DND-41 (cell line): ENCODE measurements at regions not wholly inside any gene's neighbourhood (a gene's known extent, or its start where the extent isn't known, plus 50 kb on each side); places are given as distances from the start of the nearest gene placed in this dataset.

Experiments used
- ATAC-seq: fragments of 200-7000 bp; cut with Tn5 transposase; 3 replicates; pipeline ENCODE4 v1.9.1; 2021; ENCODE audit warnings: low read depth; ENCODE audit not compliant: insufficient read depth
- DNase-seq: peaks from one replicate; pipeline ENCODE4 v3.0.0-alpha.2; 2020
- H2AFZ ChIP-seq: 2 replicates; pipeline ENCODE4 v1.6.0; 2012; ENCODE audit warnings: low read depth, low read length
- H3K27ac ChIP-seq: 2 replicates; pipeline ENCODE4 v1.5.1; 2012; ENCODE audit warnings: low read length, inconsistent platforms
- H3K27me3 ChIP-seq: fragments of 200-600 bp; sonication (generic); 2 replicates; pipeline ENCODE4 v1.6.0; 2012; ENCODE audit warnings: low read length, mild to moderate bottlenecking, inconsistent platforms; ENCODE audit not compliant: insufficient read depth, poor library complexity
- H3K36me3 ChIP-seq: 2 replicates; pipeline ENCODE4 v1.5.1; 2012; ENCODE audit warnings: low read length, inconsistent platforms; ENCODE audit not compliant: insufficient read depth
- H3K4me1 ChIP-seq: 2 replicates; pipeline ENCODE4 v1.5.1; 2012; ENCODE audit warnings: mild to moderate bottlenecking, low read length; ENCODE audit not compliant: insufficient read depth
- H3K4me2 ChIP-seq: 2 replicates; pipeline ENCODE4 v1.6.0; 2012; ENCODE audit warnings: mild to moderate bottlenecking, moderate library complexity, low read length, inconsistent platforms; ENCODE audit not compliant: insufficient read depth
- H3K4me3 ChIP-seq, 2 experiments: fragments of 200-600 bp in 1 of 2; shearing (Covaris generic) in 1 of 2; 2 replicates each; pipeline ENCODE4 v1.5.1; 2012 to 2016; ENCODE audit warnings: inconsistent platforms in 2 of 2, low read length in 2 of 2, mild to moderate bottlenecking in 2 of 2, low read depth in 1 of 2, moderate library complexity in 1 of 2
- H3K79me2 ChIP-seq: 2 replicates; pipeline ENCODE4 v1.6.0; 2012; ENCODE audit warnings: low read length, inconsistent platforms; ENCODE audit not compliant: insufficient read depth
- H3K9ac ChIP-seq: 2 replicates; pipeline ENCODE4 v1.6.0; 2012; ENCODE audit warnings: low read depth, mild to moderate bottlenecking, inconsistent platforms, low read length, moderate library complexity
- H3K9me3 ChIP-seq: 2 replicates; pipeline ENCODE4 v1.5.1; 2012; ENCODE audit warnings: low read length, moderate library complexity, mild to moderate bottlenecking, inconsistent platforms; ENCODE audit not compliant: insufficient read depth, severe bottlenecking
- H4K20me1 ChIP-seq: 2 replicates; pipeline ENCODE4 v1.6.0; 2012; ENCODE audit warnings: low read length; ENCODE audit not compliant: insufficient read depth
- CTCF ChIP-seq: IDR thresholded peaks from 2 replicates; pipeline ENCODE4 v1.5.1; 2012; ENCODE audit warnings: borderline replicate concordance, low read length, moderate library complexity, mild to moderate bottlenecking; ENCODE audit not compliant: poor library complexity, severe bottlenecking; ENCODE audit errors: extremely low read depth
- EZH2 ChIP-seq: IDR thresholded peaks from 3 replicates; pipeline ENCODE4 v1.6.1; 2012; ENCODE audit warnings: borderline replicate concordance, low read depth, mild to moderate bottlenecking, moderate library complexity, low read length, inconsistent platforms; ENCODE audit not compliant: severe bottlenecking

- TF ChIP-seq CTCF: no peak
- no peak for TF ChIP-seq EZH2
- ATAC-seq: no peak
- no peaks in the 10 kb centered on the region for H3K4me1 ChIP-seq
These were observed 98.1 kb upstream of the DOCK1 start for GRCh38 chr10:126806991-126807702.

GRCh38 chr10:126808103-126808502, 97.1 kb upstream of the DOCK1 start:
- ATAC-seq: no peak

More at GRCh38 chr10:126806991-126807702, 98.1 kb upstream of the DOCK1 start:
- H3K27ac ChIP-seq: no peak overlapping the region
- H2AFZ ChIP-seq: no peak overlapping the region
- no peak overlapping the region for H3K4me2 ChIP-seq
- no peaks in the 10 kb centered on the region for H3K36me3 ChIP-seq
- no peaks in the 10 kb centered on the region for H3K27me3 ChIP-seq
- no peak for DNase-seq
- H3K9ac ChIP-seq: no peak overlapping the region
- H4K20me1 ChIP-seq: no peaks in the 10 kb centered on the region
- peaks cover 9% of the 10 kb centered on the region for H3K9me3 ChIP-seq
- no peak overlapping the region for H3K4me3 ChIP-seq
- no peaks in the 10 kb centered on the region for H3K79me2 ChIP-seq

GRCh38 chr10:126813432-126813831, 91.8 kb upstream of the DOCK1 start:
- Histone ChIP-seq H3K9me3 (peaks cover 9% of the 10 kb centered on the region), H2AFZ (no peak overlapping the region), H3K4me2 (no peak overlapping the region), H3K27me3 (no peaks in the 10 kb centered on the region), H4K20me1 (no peaks in the 10 kb centered on the region), H3K4me3 (no peak overlapping the region), H3K27ac (no peak overlapping the region), H3K79me2 (no peaks in the 10 kb centered on the region), H3K4me1 (no peaks in the 10 kb centered on the region), H3K36me3 (no peaks in the 10 kb centered on the region), H3K9ac (no peak overlapping the region)
- ATAC-seq (no peak), DNase-seq (no peak)
- TF ChIP-seq CTCF (no peak), EZH2 (no peak)

More at GRCh38 chr10:126808103-126808502, 97.1 kb upstream of the DOCK1 start:
- H3K27me3 ChIP-seq: no peaks in the 10 kb centered on the region
- no peaks in the 10 kb centered on the region for H3K4me1 ChIP-seq
- DNase-seq: no peak
- no peak for TF ChIP-seq CTCF
- TF ChIP-seq EZH2: no peak
- no peak overlapping the region for H2AFZ ChIP-seq
- no peak overlapping the region for H3K9ac ChIP-seq
- H3K4me2 ChIP-seq: no peak overlapping the region
- H3K79me2 ChIP-seq: no peaks in the 10 kb centered on the region
- peaks cover 9% of the 10 kb centered on the region for H3K9me3 ChIP-seq
- H3K36me3 ChIP-seq: no peaks in the 10 kb centered on the region
- no peak overlapping the region for H3K4me3 ChIP-seq
- H4K20me1 ChIP-seq: no peaks in the 10 kb centered on the region
- H3K27ac ChIP-seq: no peak overlapping the region

GRCh38 chr10:126833542-126833941, 71.7 kb upstream of the DOCK1 start:
- Histone ChIP-seq H3K79me2 (no peaks in the 10 kb centered on the region), H3K27ac (no peak overlapping the region), H3K36me3 (no peaks in the 10 kb centered on the region), H3K9me3 (no peaks in the 10 kb centered on the region), H3K4me2 (no peak overlapping the region), H3K4me1 (no peaks in the 10 kb centered on the region), H2AFZ (no peak overlapping the region), H3K27me3 (no peaks in the 10 kb centered on the region), H3K4me3 (no peak overlapping the region), H4K20me1 (no peaks in the 10 kb centered on the region), H3K9ac (no peak overlapping the region)
- ATAC-seq (no peak), DNase-seq (no peak)
- TF ChIP-seq EZH2 (no peak), CTCF (no peak)
